HK-2 (cell line): ENCODE measurements at regions not wholly inside any gene's neighbourhood (a gene's known extent, or its start where the extent isn't known, plus 50 kb on each side); places are given as distances from the start of the nearest gene placed in this dataset.

Experiments used
- DNase-seq: peaks from one replicate; pipeline ENCODE4 v3.0.0-alpha.2; 2018; ENCODE audit not compliant: unreplicated experiment

DNA sequence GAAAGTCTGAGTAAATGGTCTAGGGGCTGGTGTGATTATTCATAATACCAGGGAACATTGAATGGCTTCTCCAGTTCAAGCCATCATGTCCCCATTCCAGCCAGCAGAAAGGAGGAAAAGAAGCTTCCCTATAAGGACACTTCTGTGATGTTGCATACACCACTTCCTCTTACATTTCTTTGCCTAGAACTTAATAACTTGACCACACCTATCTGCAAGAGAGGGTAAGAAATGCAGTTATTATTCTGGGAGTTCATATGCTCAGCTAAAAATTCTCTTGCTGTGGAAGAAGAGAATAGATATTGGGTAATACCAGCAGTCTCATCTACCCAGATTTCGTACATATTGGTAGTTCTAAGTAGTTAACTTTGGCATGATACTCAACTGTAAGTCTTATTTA lies 166.1 kb downstream of the SLC28A3 start:
- no peak for DNase-seq

DNA sequence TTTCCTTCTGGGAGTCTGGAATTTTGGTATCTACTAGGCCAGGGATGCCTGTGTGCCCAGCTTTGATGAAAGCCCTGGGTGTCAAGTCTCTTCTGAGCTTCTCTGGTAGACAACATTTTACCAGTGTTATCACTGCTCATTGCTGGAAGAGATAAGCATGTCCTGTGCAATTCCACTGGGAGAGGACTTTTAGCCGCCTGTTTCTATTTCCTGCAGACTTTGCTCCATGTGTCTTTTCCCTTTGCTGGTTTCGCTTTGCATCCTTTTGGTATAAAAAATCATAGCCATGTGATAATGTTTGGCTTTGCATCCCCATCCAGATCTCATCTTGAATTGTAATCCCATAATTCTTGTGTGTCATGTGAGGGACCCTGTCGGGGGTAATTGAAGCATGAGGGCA lies 163.2 kb downstream of the SLC28A3 start:
- no peak for DNase-seq

DNA sequence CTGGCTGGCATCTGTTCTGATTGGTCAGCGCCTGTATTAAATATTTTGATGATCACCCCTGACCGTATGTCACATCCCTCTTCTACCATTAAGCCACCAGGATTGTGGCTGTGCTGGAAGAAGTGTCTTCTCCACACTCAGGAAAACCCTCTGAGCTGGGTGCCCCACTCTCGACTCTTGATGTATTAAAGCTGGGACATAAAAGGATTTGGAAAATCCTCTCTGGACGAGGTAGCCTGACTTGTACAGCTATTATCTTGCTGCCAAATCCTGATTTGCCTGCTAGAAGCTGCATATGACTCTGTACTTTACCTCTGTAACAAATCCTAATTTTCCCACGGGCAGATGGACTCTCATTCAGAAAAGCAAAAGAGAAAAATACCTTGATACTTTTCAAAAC lies 161.0 kb downstream of the SLC28A3 start:
- DNase-seq: no peak

DNA sequence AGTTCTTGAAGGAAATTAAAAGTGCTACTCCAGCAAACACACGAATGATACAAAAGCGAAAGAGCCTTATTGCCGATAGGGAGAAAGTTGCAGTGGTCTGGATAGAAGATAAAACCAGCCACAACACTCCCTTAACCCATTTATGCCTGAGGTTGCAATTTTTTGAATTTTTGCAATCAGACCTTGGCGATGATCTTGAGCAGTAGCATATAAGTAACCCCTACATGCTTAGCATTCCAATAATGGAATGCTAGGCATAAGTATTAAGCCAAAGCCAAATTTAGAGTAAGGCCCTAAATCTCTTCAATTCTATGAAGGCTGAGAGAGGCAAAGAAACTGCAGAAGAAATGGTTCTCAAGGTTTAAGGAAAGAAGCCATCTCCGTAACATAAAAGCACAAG lies 153.5 kb downstream of the SLC28A3 start:
- no peak for DNase-seq

DNA sequence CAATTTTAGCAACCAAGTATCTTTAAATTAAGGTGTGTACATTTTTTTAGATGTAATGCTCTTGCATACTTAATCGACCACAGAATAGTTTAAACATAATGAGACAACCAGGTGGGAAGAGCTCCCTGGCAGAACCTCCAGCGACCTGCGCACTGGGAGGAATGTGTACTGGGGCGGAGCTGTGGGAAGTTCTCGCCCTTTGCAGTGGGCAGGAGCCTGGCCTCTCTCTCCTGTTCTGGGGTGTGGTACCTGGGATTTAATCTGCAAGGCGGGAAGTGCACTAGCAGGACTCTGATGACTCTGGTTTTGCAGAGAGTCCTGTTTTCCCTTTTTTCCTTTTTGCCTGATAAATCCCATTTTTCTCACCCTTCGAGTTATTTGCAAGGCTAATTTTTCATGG lies 150.7 kb downstream of the SLC28A3 start:
- no peak for DNase-seq

DNA sequence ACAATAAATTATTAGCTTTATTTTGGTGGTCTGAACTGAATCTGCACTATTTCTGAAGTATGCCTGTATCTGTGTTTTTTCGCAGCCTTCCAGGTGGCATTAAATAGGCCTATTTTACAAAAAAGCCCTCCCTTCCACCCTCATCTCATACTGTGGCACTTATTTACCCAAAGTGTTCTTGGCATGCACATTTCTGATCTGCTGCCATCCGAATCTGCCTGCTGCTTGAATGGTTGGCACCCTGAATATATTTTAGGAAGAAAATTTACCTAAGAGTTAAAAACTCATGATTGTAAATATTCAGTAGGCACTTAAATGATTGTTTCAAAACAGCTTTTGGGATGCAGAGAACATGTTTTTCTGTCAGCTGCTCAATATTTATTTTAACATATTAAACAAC lies 150.1 kb downstream of the SLC28A3 start:
- DNase-seq: no peak

DNA sequence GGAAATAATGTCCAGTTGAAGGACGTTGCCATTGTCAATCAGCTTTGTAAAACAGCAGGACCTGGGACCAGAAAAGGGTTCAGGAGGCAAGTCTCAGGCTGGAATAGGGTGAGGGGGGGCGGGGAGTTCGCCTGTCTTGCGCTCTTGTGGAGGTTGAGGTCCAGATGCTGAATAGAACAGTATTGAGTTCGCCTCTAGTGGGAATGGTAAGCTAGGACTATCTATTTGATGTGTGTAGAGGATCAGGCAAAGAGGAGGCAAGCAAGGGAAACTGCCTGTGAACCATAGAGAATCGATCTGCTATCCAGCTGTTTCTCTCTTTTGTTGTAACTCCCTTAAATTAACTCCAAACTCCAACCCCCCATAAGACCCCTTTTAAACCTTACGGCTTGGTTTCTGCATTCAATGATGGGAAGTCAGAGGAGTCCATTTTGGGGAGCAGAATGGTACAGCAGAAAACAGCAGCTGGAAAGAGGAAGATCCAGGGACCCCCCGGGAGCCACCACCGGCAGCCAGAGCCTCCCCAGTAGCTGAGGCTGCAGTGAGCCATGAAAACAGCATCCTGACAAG lies 133.7 kb downstream of the SLC28A3 start:
- no peak for DNase-seq

DNA sequence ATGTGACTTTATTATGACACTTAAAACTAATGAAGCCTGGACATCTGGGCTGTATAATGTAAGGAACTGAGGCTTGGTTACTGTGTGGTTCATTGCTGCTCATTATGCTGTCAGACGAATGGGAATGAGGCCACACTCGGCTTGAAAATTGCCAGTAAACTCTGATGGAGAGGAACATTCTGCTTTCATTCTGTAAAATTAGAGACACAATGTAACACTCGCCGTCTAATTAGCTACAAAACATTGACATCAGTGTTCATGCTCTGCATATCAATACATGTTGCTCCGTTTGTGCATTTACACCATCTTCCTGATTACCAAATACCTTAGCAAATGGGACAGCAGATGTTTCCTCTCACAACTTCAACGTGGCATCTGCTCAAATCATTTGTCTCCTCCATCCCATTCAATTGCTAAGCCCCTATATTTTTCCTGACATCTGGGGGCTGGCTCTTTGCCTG lies 133.0 kb downstream of the SLC28A3 start:
- DNase-seq: no peak

DNA sequence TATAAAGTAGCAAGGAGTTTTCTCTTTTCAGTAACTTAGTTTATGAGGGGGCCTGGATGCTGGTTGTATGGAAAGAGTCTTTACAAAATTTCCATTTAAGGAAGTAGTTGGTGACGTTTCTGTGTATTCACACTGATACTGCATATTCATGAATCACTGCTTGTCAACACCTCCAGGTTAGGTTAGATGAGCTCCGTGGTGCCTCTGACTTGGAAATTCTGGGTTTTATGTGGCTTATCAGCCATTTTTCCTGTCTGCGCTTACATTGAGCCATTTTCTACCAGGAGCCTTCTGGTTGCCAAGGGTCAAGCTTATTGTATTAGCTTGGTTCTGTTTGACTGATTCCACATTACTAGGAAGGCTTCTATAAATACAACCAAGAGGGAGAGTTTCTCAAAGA lies 128.3 kb downstream of the SLC28A3 start:
- no peak for DNase-seq

DNA sequence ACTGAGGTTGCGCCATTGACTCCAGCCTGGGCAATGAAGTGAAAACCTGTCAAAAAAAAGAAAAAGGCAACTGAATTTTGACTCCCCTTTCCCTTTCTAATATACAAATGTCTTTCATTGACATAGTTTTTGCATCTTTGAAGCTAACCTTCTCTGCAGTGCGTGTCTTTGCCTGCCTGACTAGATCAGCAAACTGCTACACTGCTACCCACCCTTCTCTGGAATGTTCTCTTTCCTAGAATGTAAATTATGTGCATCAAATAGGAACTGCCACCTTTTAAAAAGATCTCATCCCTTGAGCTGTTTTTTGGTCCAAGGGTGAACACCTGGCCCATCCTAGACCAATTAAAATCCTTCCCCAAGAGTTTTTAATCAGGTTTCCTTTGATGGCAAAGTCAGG lies 127.6 kb downstream of the SLC28A3 start:
- no peak for DNase-seq

DNA sequence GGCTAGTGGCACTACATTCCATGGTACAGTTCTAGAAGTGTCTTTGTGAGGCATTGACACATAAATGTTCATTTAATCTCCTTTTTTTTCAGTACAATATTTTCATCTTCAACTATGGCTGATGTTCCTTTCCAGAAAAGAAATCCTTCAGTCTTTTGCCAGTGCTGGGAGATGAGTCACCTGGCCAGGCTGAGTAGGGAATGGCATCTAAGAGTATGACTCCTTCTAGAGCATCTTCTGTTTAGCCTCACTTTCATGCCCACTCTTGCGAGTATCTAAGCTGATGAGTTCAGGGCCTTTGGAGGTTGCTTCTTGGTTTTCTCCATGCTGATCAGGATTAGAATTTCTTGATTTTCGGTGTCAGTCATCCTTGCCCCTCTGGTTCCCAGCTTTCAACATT lies 124.4 kb downstream of the SLC28A3 start:
- DNase-seq: no peak

DNA sequence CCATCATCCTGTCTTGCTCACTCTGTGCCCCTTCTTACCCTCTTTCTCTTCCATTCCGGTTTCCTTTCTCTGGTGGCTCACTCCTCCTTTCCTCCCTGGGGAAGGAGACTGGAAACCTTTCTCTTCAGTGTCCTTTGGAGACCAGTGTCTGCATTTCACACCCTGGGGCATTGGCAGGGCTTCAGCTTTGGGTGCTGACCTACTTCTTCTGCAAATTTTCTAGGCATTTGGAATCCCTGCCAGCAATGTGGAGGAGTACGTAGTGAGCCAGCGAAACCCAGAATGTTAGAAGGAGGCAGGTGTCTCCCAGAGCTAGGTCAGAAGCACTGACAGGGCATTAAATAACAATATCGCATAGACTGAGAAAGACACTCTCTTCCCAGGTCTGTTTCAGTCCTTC lies 122.2 kb downstream of the SLC28A3 start:
- DNase-seq: no peak

DNA sequence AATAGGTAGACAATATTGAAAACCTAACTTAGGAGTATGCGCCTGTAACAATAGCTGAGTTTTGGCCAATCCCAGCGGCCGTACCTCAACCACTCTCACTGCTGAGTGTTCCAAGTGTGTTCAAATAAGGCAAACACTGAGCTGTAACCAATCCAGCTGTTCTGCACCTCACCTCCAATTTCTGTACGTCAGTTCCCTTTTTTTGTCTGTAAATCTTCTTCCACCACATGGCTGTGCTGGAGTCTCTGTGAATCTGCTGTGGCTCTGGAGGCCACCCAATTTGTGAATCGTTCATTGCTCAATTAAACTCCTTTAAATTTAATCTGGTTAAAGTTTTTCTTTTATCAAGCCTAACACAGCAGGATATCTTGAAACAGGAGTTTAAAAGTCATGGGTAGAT lies 116.3 kb downstream of the SLC28A3 start:
- no peak for DNase-seq
